T-cell (primary cell): ENCODE measurements at regions not wholly inside any gene's neighbourhood (a gene's known extent, or its start where the extent isn't known, plus 50 kb on each side); places are given as distances from the start of the nearest gene placed in this dataset.

Source experiments
- ATAC-seq, 4 experiments: fragments of 200-7000 bp in 3 of 4; fragments of 150-1000 bp in 1 of 4; cut with Tn5 transposase; replicated peaks in 1 of 4; 1 replicate in 3 of 4; 2 replicates in 1 of 4; pipeline ENCODE4 v1.10.0; 2021; ENCODE audit warnings: moderate library complexity in 3 of 4, mild to moderate bottlenecking in 2 of 4, moderate number of reproducible peaks in 1 of 4
- CTCF ChIA-PET, 2 donors: fragments of 300-600 bp; sonication (Branson Sonifier 250); formaldehyde crosslinking; loops; one replicate each; lab custom pipeline; 2022; ENCODE audit warnings: antibody characterized with exemption in 2 of 2; lab: Charles Lee
- POLR2A ChIA-PET, 2 donors: fragments of 300-600 bp; sonication (Branson Sonifier 250); formaldehyde crosslinking; loops; one replicate each; lab custom pipeline; 2022; ENCODE audit warnings: antibody characterized with exemption in 2 of 2; lab: Charles Lee
- DNase-seq, 35 experiments: peaks; one replicate each; pipeline versions ENCODE4 v3.0.0 to v3.0.0-alpha.2; 2013 to 2023
- H3K27ac ChIP-seq: one replicate; pipeline ENCODE4 v1.5.1; 2013; ENCODE audit warnings: low read length
- H3K27me3 ChIP-seq, 2 experiments: replicated peaks in 1 of 2; 1 replicate in 1 of 2; 2 replicates in 1 of 2; pipeline versions ENCODE4 v1.6.1 to v1.7.0; 2013; ENCODE audit warnings: low read length in 1 of 2, mixed read lengths in 1 of 2; ENCODE audit not compliant: control insufficient read depth in 2 of 2, insufficient read depth in 2 of 2; ENCODE audit errors: extremely low read depth in 1 of 2
- H3K36me3 ChIP-seq, 2 donors: 1 replicate in 1 of 2; 2 replicates in 1 of 2; pipeline versions ENCODE4 v1.6.1 to v1.7.0; 2013; ENCODE audit warnings: low read length in 1 of 2; ENCODE audit not compliant: control insufficient read depth in 2 of 2, insufficient read depth in 1 of 2; ENCODE audit errors: extremely low read depth in 1 of 2
- H3K4me1 ChIP-seq, 2 experiments: 1 replicate in 1 of 2; 2 replicates in 1 of 2; pipeline versions ENCODE4 v1.6.1 to v1.7.0; 2013; ENCODE audit warnings: low read length in 2 of 2, mixed read lengths in 1 of 2; ENCODE audit not compliant: insufficient read depth in 2 of 2, control insufficient read depth in 1 of 2; ENCODE audit errors: extremely low read depth in 1 of 2
- H3K4me3 ChIP-seq, 2 donors: 1 replicate in 1 of 2; 2 replicates in 1 of 2; pipeline versions ENCODE4 v1.5.1 to v1.7.0; 2013; ENCODE audit warnings: mild to moderate bottlenecking in 2 of 2, low read length in 1 of 2, moderate library complexity in 1 of 2; ENCODE audit not compliant: control insufficient read depth in 1 of 2; ENCODE audit errors: extremely low read depth in 1 of 2
- H3K9me3 ChIP-seq: 2 replicates; pipeline ENCODE4 v1.7.0; 2013
- H3K27ac Mint-ChIP-seq, 2 donors: one replicate each; pipeline ENCODE4 v1.8.0; 2020 to 2021; ENCODE audit warnings: mild to moderate bottlenecking in 2 of 2, mixed read lengths in 2 of 2
- H3K27me3 Mint-ChIP-seq, 2 donors: one replicate each; pipeline ENCODE4 v1.8.0; 2021 to 2022; ENCODE audit warnings: mixed read lengths in 2 of 2
- H3K36me3 Mint-ChIP-seq: one replicate; pipeline ENCODE4 v1.8.0; 2021; ENCODE audit warnings: mixed read lengths
- H3K4me1 Mint-ChIP-seq, 3 donors: one replicate each; pipeline ENCODE4 v1.8.0; 2020 to 2022; ENCODE audit warnings: mixed read lengths in 3 of 3, mild to moderate bottlenecking in 1 of 3
- H3K4me3 Mint-ChIP-seq, 3 donors: one replicate each; pipeline ENCODE4 v1.8.0; 2020 to 2022; ENCODE audit warnings: mild to moderate bottlenecking in 3 of 3, mixed read lengths in 3 of 3, moderate library complexity in 3 of 3
- H3K9me3 Mint-ChIP-seq, 3 donors: one replicate each; pipeline ENCODE4 v1.8.0; 2020 to 2022; ENCODE audit warnings: mixed read lengths in 3 of 3
- WGBS: methylation state at CpG from one replicate; pipeline ENCODE4 v1.1.5; 2013; ENCODE audit warnings: missing lambda C conversion rate; ENCODE audit not compliant: insufficient coverage; 5-methylcytosine and 5-hydroxymethylcytosine counted together

DNA sequence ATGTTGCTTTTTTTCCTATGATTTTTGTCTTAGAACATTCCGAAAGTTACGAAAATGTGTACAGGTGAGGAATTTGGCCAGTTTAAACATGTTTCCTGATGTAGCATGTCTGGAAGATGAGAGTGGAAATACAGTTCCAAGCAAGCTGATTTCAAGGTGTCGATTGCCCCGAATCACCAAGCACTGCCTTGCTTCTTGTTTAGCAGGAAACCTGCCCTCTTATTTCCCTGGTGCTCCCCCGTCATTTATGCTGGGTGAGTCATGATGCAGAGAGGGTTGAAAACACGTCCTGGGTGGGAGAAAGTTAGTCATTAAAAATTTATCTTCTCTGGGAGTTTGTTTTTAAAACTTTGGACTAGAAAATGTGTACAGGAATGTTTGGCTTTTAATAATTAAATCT is 608.6 kb upstream of the EEF2KMT start:
- Histone ChIP-seq H3K4me1 (no peaks in the 10 kb centered on the region), H3K36me3 (no peaks in the 10 kb centered on the region), H3K4me3 (no peak overlapping the region), H3K9me3 (no peaks in the 10 kb centered on the region), H3K27me3 (no peaks in the 10 kb centered on the region), H3K27ac (no peak overlapping the region)
- POLR2A ChIA-PET, result no interaction called here
- DNase-seq (no peak), ATAC-seq (no peak)
- CTCF ChIA-PET, result no interaction called here
- no peaks in the 10 kb centered on the region for H3K27me3 Mint-ChIP-seq
- H3K27ac Mint-ChIP-seq, result no peak overlapping the region
- H3K36me3 Mint-ChIP-seq, result no peaks in the 10 kb centered on the region
- H3K4me1 Mint-ChIP-seq, result no peaks in the 10 kb centered on the region
- WGBS, result 76% methylated on average over 4 of the region's 6 CpGs
- peaks cover 15 to 24% (median 23%) of the 10 kb centered on the region in 3 donors for H3K9me3 Mint-ChIP-seq
- H3K4me3 Mint-ChIP-seq, result no peak overlapping the region

DNA sequence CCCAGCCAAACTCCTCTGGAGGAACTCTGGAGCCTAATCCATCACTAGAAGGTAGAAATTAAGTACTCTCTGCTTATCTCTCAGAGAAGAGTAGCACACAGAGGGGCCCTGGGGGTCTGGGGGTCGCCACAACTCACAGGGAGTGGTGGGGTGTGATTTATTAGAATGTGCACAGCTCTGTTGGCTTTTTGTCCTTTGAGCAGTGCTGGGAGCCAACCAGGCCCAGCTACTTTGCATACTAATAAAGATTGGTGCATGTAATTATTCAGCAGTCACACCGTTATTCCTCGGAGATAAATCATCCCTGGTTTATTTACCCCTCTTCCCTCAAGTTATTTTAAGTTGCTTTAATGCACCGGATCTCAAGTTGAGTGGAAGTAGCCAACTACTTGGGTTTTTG is 606.7 kb upstream of the EEF2KMT start:
- CTCF ChIA-PET, result no interaction called here
- no peaks in the 10 kb centered on the region for H3K27me3 ChIP-seq
- Mint-ChIP-seq H3K4me3 (no peak overlapping the region), H3K4me1 (no peaks in the 10 kb centered on the region), H3K27ac (no peak overlapping the region), H3K9me3 (peaks cover 17 to 25% (median 23%) of the 10 kb centered on the region in 3 donors), H3K27me3 (no peaks in the 10 kb centered on the region), H3K36me3 (no peaks in the 10 kb centered on the region)
- ATAC-seq (no peak), DNase-seq (no peak)
- POLR2A ChIA-PET, result no interaction called here
- H3K4me3 ChIP-seq, result no peak overlapping the region
- H3K9me3 ChIP-seq, result no peaks in the 10 kb centered on the region
- no peak overlapping the region for H3K27ac ChIP-seq
- no peaks in the 10 kb centered on the region for H3K36me3 ChIP-seq
- H3K4me1 ChIP-seq, result no peaks in the 10 kb centered on the region
- 0% methylated on average over 1 of the region's 4 CpGs for WGBS

DNA sequence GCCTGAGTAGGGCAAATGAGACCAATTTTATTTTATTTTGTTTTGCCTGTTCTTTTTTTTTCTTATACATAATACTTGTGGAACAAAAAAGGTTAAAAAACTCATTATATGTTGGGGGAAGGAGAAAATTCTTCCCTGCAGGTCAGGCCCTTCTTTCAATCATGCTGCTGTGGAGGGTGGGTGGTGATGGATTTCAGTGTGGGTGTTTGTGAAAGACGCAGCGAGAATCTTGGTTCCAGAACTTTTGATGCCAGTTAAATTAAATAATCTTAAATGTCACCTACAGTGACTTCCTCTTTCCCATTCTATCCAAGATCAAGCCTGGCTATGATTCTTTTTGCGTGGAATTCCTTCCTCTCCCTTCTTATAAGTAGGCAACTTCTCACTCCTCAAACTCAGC is 595.8 kb upstream of the EEF2KMT start:
- no peaks in the 10 kb centered on the region for H3K4me1 ChIP-seq
- no peaks in the 10 kb centered on the region for H3K9me3 ChIP-seq
- H3K4me3 ChIP-seq, result no peak overlapping the region
- no peaks in the 10 kb centered on the region for H3K27me3 Mint-ChIP-seq
- ChIA-PET POLR2A (no interaction called here), CTCF (no interaction called here)
- H3K9me3 Mint-ChIP-seq, result peaks cover 0 to 18% (median 3%) of the 10 kb centered on the region in 3 donors
- no peaks in the 10 kb centered on the region for H3K36me3 Mint-ChIP-seq
- DNase-seq (no peak), ATAC-seq (no peak)
- no peak overlapping the region for H3K4me3 Mint-ChIP-seq
- H3K4me1 Mint-ChIP-seq, result no peaks in the 10 kb centered on the region
- WGBS, result no CpG with 5 or more reads among the region's 3 CpGs
- H3K27ac ChIP-seq, result no peak overlapping the region
- H3K27me3 ChIP-seq, result peaks cover 0 to 3% of the 10 kb centered on the region in 2 experiments
- no peak overlapping the region for H3K27ac Mint-ChIP-seq
- no peaks in the 10 kb centered on the region for H3K36me3 ChIP-seq

DNA sequence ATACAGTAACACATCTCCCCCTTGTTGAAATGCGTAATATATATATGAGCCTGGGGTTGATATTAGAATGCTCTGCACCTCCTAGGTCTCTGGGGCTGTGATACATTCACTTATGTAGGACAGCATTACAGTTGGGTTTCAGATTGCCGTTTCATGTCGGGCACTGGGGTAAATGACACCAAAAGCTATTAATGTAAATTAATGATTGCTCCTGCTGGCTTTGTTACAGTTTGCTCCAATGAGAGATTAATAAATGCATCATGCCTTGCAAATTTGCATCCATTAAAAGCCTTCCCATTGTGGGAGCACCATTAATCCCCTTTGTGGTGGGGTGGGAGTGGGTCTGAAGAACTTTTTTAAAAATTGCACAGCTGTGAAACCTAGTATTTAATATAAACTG is 584.4 kb upstream of the EEF2KMT start:
- H3K9me3 Mint-ChIP-seq, result peaks cover 0 to 9% (median 7%) of the 10 kb centered on the region in 3 donors
- no peaks in the 10 kb centered on the region for H3K27me3 Mint-ChIP-seq
- no peaks in the 10 kb centered on the region for H3K4me1 Mint-ChIP-seq

DNA sequence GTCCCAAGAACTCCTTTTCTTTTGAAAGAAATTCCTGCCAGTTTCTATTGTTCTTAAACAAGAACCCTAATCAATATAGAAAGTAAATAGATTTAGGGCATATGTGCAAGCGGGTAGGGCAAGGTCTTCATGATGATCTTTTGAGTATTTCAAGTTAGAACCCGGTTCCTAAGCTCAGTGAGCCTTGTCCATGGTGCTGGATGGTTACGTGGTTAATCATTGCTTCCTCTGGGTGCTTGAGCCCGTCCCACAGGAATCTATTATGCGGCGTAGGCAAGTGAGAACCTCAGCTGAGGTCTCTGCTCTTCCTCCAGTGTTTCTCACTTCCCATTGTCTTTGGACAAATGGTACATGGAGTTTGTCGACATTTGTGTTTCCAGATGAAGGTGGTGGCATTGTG is 580.8 kb upstream of the EEF2KMT start:
- no peak overlapping the region for H3K27ac ChIP-seq
- no peak for ATAC-seq
- Mint-ChIP-seq H3K9me3 (peaks cover 0 to 9% (median 7%) of the 10 kb centered on the region in 3 donors), H3K27ac (no peak overlapping the region), H3K4me1 (no peaks in the 10 kb centered on the region), H3K4me3 (no peak overlapping the region), H3K27me3 (no peaks in the 10 kb centered on the region), H3K36me3 (no peaks in the 10 kb centered on the region)
- H3K27me3 ChIP-seq, result no peaks in the 10 kb centered on the region
- ChIA-PET CTCF (no interaction called here), POLR2A (no interaction called here)
- H3K36me3 ChIP-seq, result no peaks in the 10 kb centered on the region
- no peaks in the 10 kb centered on the region for H3K9me3 ChIP-seq
- no peak overlapping the region for H3K4me3 ChIP-seq
- 8% methylated on average over 2 of the region's 7 CpGs for WGBS
- DNase-seq, result no peak
- no peaks in the 10 kb centered on the region for H3K4me1 ChIP-seq

More for the DNA sequence above, 584.4 kb upstream of the EEF2KMT start:
- H3K36me3 Mint-ChIP-seq, result no peaks in the 10 kb centered on the region
- H3K4me3 ChIP-seq, result no peak overlapping the region
- H3K27me3 ChIP-seq, result no peaks in the 10 kb centered on the region
- H3K36me3 ChIP-seq, result no peaks in the 10 kb centered on the region
- H3K4me3 Mint-ChIP-seq, result no peak overlapping the region
- H3K27ac ChIP-seq, result no peak overlapping the region
- no peak for DNase-seq
- no peak overlapping the region for H3K27ac Mint-ChIP-seq
- ChIA-PET CTCF (no interaction called here), POLR2A (no interaction called here)
- ATAC-seq, result no peak
- no peaks in the 10 kb centered on the region for H3K4me1 ChIP-seq
- 100% methylated on average over 2 of the region's 3 CpGs for WGBS
- H3K9me3 ChIP-seq, result no peaks in the 10 kb centered on the region

DNA sequence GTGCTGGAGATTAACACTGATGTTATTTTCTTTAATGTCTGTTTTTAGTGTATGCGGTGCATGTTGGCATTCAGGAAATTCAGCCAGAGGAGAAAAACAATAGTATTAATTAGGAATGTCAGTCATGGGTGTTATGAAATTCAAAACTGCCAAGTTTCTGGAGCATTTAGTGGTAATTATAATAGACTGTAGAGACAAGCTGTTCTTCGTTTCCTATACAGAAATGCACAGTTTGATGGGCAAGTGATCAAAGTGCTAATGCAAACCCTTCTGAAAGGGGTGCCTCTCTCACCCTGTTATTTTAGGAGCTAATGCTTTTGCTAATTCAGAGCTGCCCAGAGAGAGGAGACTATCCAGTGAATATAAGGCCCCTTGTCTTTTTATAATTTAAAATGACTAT is 573.8 kb upstream of the EEF2KMT start:
- Mint-ChIP-seq H3K27ac (no peak overlapping the region), H3K27me3 (no peaks in the 10 kb centered on the region), H3K4me3 (no peak overlapping the region), H3K9me3 (no peaks in the 10 kb centered on the region), H3K36me3 (no peaks in the 10 kb centered on the region), H3K4me1 (no peaks in the 10 kb centered on the region)
- no peaks in the 10 kb centered on the region for H3K36me3 ChIP-seq
- H3K27me3 ChIP-seq, result peaks cover 0 to 3% of the 10 kb centered on the region in 2 experiments
- no peak overlapping the region for H3K27ac ChIP-seq
- CTCF ChIA-PET, result no interaction called here
- no peaks in the 10 kb centered on the region for H3K4me1 ChIP-seq
- POLR2A ChIA-PET, result no interaction called here
- no peak overlapping the region for H3K4me3 ChIP-seq
- no peaks in the 10 kb centered on the region for H3K9me3 ChIP-seq
- no CpG with 5 or more reads among the region's 2 CpGs for WGBS
- DNase-seq, result no peak
- no peak for ATAC-seq

DNA sequence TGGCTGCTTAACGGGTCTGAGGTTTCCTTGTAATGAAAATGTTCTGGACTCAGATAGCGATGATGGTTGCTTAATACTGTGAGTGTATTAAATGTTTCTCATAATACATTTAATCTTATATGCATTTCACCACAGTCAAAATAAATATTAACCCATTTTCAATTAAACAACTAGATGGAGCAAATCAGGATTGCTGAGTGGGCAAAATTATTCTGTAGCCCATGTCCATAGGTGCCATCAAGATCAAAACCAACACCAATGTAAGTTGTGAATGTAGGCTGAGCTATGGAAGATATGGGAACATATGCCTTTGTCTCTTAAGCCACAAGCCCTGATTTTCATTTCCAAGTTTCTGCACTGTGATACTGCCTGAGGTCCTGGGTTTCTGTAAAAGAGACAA is 572.6 kb upstream of the EEF2KMT start:
- Mint-ChIP-seq H3K9me3 (no peaks in the 10 kb centered on the region), H3K27me3 (no peaks in the 10 kb centered on the region), H3K4me1 (no peaks in the 10 kb centered on the region), H3K36me3 (no peaks in the 10 kb centered on the region), H3K4me3 (no peak overlapping the region), H3K27ac (no peak overlapping the region)
- no peak for DNase-seq
- no CpG with 5 or more reads among the region's 2 CpGs for WGBS
- ChIA-PET POLR2A (no interaction called here), CTCF (no interaction called here)
- ATAC-seq, result no peak
- Histone ChIP-seq H3K9me3 (no peaks in the 10 kb centered on the region), H3K4me1 (no peaks in the 10 kb centered on the region), H3K27ac (no peak overlapping the region), H3K27me3 (peaks cover 0 to 3% of the 10 kb centered on the region in 2 experiments), H3K4me3 (no peak overlapping the region), H3K36me3 (no peaks in the 10 kb centered on the region)
